ENCODE measurements at regions not wholly inside any gene's neighbourhood (a gene's known extent, or its start where the extent isn't known, plus 50 kb on each side); places are given as distances from the start of the nearest gene placed in this dataset.

GRCh38 chr3:25000971-25001591 lies 427.0 kb upstream of the RARB start:
- DNase-seq (ENCODE audit: low spot score): no peak

- no peak for DNase-seq (ENCODE audit: low spot score)
These were observed 426.0 kb upstream of the RARB start for GRCh38 chr3:25002052-25002451.

GRCh38 chr3:25007974-25008658 lies 419.9 kb upstream of the RARB start:
- no peak for DNase-seq (ENCODE audit: low spot score)

- DNase-seq (ENCODE audit: low spot score): no peak
These were observed 418.4 kb upstream of the RARB start for GRCh38 chr3:25009665-25010064.

- DNase-seq (ENCODE audit: low spot score): no peak
These were observed 412.5 kb upstream of the RARB start for GRCh38 chr3:25015599-25015998.

- DNase-seq (ENCODE audit: low spot score): no peak
These were observed 409.2 kb upstream of the RARB start for GRCh38 chr3:25018909-25019308.

GRCh38 chr3:25019506-25019905 lies 408.6 kb upstream of the RARB start:
- no peak for DNase-seq (ENCODE audit: low spot score)

- no peak for DNase-seq (ENCODE audit: low spot score)
These were observed 406.2 kb upstream of the RARB start for GRCh38 chr3:25021816-25022215.

- DNase-seq (ENCODE audit: low spot score): no peak
These were observed 404.2 kb upstream of the RARB start for GRCh38 chr3:25023876-25024275.

GRCh38 chr3:25025236-25025635 lies 402.8 kb upstream of the RARB start:
- DNase-seq (ENCODE audit: low spot score): no peak

GRCh38 chr3:25027650-25028049 lies 400.4 kb upstream of the RARB start:
- DNase-seq (ENCODE audit: low spot score): no peak

- no peak for DNase-seq (ENCODE audit: low spot score)
These were observed 398.2 kb upstream of the RARB start for GRCh38 chr3:25029820-25030219.

- DNase-seq (ENCODE audit: low spot score): no peak
These were observed 395.7 kb upstream of the RARB start for GRCh38 chr3:25032344-25032743.

- DNase-seq (ENCODE audit: low spot score): peak; percentile 26
These were observed 394.5 kb upstream of the RARB start for GRCh38 chr3:25033407-25034029.

- no peak for DNase-seq (ENCODE audit: low spot score)
These were observed 392.5 kb upstream of the RARB start for GRCh38 chr3:25035526-25035925.

GRCh38 chr3:25036633-25037032 lies 391.4 kb upstream of the RARB start:
- no peak for DNase-seq (ENCODE audit: low spot score)

- DNase-seq (ENCODE audit: low spot score): no peak
These were observed 391.0 kb upstream of the RARB start for GRCh38 chr3:25037049-25037547.

- DNase-seq (ENCODE audit: low spot score): no peak
These were observed 389.8 kb upstream of the RARB start for GRCh38 chr3:25038271-25038670.

GRCh38 chr3:25038922-25039321 lies 389.1 kb upstream of the RARB start:
- DNase-seq (ENCODE audit: low spot score): no peak

GRCh38 chr3:25040748-25041147 lies 387.3 kb upstream of the RARB start:
- DNase-seq (ENCODE audit: low spot score): no peak

GRCh38 chr3:25041871-25042584 lies 386.0 kb upstream of the RARB start:
- DNase-seq (ENCODE audit: low spot score): no peak

- DNase-seq (ENCODE audit: low spot score): no peak
These were observed 384.9 kb upstream of the RARB start for GRCh38 chr3:25043177-25043576.

GRCh38 chr3:25043749-25044148 lies 384.3 kb upstream of the RARB start:
- DNase-seq (ENCODE audit: low spot score): no peak

All from hematopoietic multipotent progenitor cell treated with erythropoietin and hydrocortisone succinate and interleukin-3 and kit ligand, for 17 days (in vitro differentiated cells).